Common myeloid progenitor, CD34-positive (primary cell): ENCODE measurements at regions not wholly inside any gene's neighbourhood (a gene's known extent, or its start where the extent isn't known, plus 50 kb on each side); places are given as distances from the start of the nearest gene placed in this dataset.

Source experiments
- CTCF ChIA-PET: fragments of 350-600 bp; sonication (Branson Sonifier 250); formaldehyde crosslinking; loops from one replicate; lab custom pipeline; 2021; ENCODE audit warnings: antibody characterized with exemption; lab: Charles Lee
- POLR2A ChIA-PET: fragments of 350-600 bp; sonication (Branson Sonifier 250); formaldehyde crosslinking; loops from one replicate; lab custom pipeline; 2021; ENCODE audit warnings: antibody characterized with exemption; lab: Charles Lee
- DNase-seq, 3 donors: peaks; one replicate each; pipeline versions ENCODE4 v3.0.0 to v3.0.0-alpha.2; 2013
- H3K27ac ChIP-seq, 2 experiments: 1 replicate in 1 of 2; 2 replicates in 1 of 2; pipeline ENCODE4 v1.7.0; 2013; ENCODE audit warnings: inconsistent platforms in 2 of 2, low read length in 2 of 2, mild to moderate bottlenecking in 2 of 2, low read depth in 1 of 2, moderate library complexity in 1 of 2; ENCODE audit not compliant: severe bottlenecking in 2 of 2, insufficient read depth in 1 of 2, poor library complexity in 1 of 2
- H3K27me3 ChIP-seq, 5 experiments: replicated peaks in 2 of 5; 1 replicate in 3 of 5; 2 replicates in 2 of 5; pipeline versions ENCODE4 v1.6.1 to v1.7.0; 2013; ENCODE audit warnings: low read length in 4 of 5, mild to moderate bottlenecking in 2 of 5, moderate library complexity in 2 of 5, inconsistent platforms in 1 of 5; ENCODE audit not compliant: insufficient read depth in 5 of 5, control insufficient read depth in 4 of 5
- H3K36me3 ChIP-seq, 4 experiments: 1 replicate in 2 of 4; 2 replicates in 2 of 4; pipeline versions ENCODE4 v1.6.1 to v1.7.0; 2013; ENCODE audit warnings: low read length in 3 of 4, control low read depth in 1 of 4, mild to moderate bottlenecking in 1 of 4; ENCODE audit not compliant: control insufficient read depth in 4 of 4, insufficient read depth in 4 of 4
- H3K4me1 ChIP-seq, 4 experiments: 1 replicate in 3 of 4; 2 replicates in 1 of 4; pipeline versions ENCODE4 v1.6.1 to v1.7.1; 2013; ENCODE audit warnings: low read length in 3 of 4, mild to moderate bottlenecking in 3 of 4, control low read depth in 1 of 4, inconsistent platforms in 1 of 4, moderate library complexity in 1 of 4; ENCODE audit not compliant: control insufficient read depth in 4 of 4, insufficient read depth in 4 of 4; ENCODE audit errors: control extremely low read depth in 1 of 4
- H3K4me3 ChIP-seq, 7 experiments: 1 replicate in 4 of 7; 2 replicates in 3 of 7; pipeline versions ENCODE4 v1.5.1 to v1.7.0; 2013; ENCODE audit warnings: mild to moderate bottlenecking in 7 of 7, low read length in 6 of 7, moderate library complexity in 6 of 7, inconsistent platforms in 2 of 7, low read depth in 2 of 7, control low read depth in 1 of 7; ENCODE audit not compliant: insufficient read depth in 4 of 7, control insufficient read depth in 1 of 7; ENCODE audit errors: extremely low read depth in 1 of 7
- H3K9me3 ChIP-seq, 5 experiments: 1 replicate in 4 of 5; 2 replicates in 1 of 5; pipeline versions ENCODE4 v1.6.1 to v1.7.1; 2013; ENCODE audit warnings: low read length in 4 of 5, mild to moderate bottlenecking in 2 of 5, inconsistent platforms in 1 of 5, low read depth in 1 of 5, moderate library complexity in 1 of 5; ENCODE audit not compliant: control insufficient read depth in 4 of 5, insufficient read depth in 2 of 5; ENCODE audit errors: control extremely low read depth in 1 of 5
- WGBS: methylation state at CpG from one replicate; pipeline ENCODE4 v1.1.5; 2013; ENCODE audit not compliant: insufficient coverage; 5-methylcytosine and 5-hydroxymethylcytosine counted together

DNA sequence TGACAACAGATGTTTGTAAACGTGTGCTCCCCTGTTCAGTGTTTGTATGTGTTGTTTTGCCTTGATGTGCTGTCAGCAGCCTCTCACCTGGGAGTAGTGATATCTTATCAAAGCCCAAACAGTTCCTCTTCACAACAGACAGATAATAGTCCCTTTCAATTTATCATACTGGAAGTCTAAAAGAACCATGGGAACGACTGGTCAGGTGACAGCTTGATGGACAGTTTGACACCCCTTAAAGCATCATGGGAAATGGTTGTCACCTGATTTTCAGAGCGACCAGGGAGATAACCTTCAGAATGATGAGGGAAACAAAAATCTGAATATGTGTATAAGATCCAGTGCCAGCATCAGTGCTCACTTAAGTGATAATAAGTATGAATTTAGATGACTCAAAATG, 146.3 kb upstream of the SOX2 start:
- H3K4me3 ChIP-seq = no peak overlapping the region
- no peak overlapping the region for H3K27ac ChIP-seq
- no peaks in the 10 kb centered on the region for H3K36me3 ChIP-seq
- peaks cover 0 to 5% (median 0%) of the 10 kb centered on the region in 5 experiments for H3K27me3 ChIP-seq
- no peak for DNase-seq
- 48% methylated on average over 2 of the region's 3 CpGs for WGBS
- ChIA-PET CTCF (no interaction called here), POLR2A (interaction anchor here (0.7 kb wide), 1 partner anchor 74 kb away, joined by 5 read pairs; no protein-coding TSS in a partner anchor)
- no peaks in the 10 kb centered on the region for H3K4me1 ChIP-seq
- H3K9me3 ChIP-seq = no peaks in the 10 kb centered on the region

DNA sequence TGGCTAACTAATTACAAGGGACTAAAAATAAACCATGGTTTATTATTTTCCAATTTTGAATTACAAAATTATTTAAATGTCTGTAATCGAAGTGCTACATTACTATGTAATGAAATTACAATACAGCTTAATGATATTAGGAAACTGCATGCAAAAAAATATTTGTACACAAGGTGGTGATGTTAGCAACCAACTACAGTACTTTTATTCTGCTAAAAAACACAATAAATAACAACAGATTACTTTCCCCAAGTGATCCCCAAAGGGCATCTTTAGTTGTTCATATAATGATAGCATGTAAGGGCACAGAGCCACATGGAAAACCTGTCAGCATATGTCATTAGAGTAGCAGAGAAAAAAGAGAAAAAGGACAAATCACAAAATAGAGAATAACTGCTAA, 147.5 kb upstream of the SOX2 start:
- Histone ChIP-seq H3K4me1 (no peaks in the 10 kb centered on the region), H3K9me3 (no peaks in the 10 kb centered on the region), H3K36me3 (no peaks in the 10 kb centered on the region), H3K4me3 (no peak overlapping the region), H3K27me3 (peaks cover 0 to 5% (median 0%) of the 10 kb centered on the region in 5 experiments), H3K27ac (no peak overlapping the region)
- POLR2A ChIA-PET = no interaction called here
- CTCF ChIA-PET = no interaction called here
- DNase-seq = no peak
- no CpG with 5 or more reads among the region's 1 CpG for WGBS

DNA sequence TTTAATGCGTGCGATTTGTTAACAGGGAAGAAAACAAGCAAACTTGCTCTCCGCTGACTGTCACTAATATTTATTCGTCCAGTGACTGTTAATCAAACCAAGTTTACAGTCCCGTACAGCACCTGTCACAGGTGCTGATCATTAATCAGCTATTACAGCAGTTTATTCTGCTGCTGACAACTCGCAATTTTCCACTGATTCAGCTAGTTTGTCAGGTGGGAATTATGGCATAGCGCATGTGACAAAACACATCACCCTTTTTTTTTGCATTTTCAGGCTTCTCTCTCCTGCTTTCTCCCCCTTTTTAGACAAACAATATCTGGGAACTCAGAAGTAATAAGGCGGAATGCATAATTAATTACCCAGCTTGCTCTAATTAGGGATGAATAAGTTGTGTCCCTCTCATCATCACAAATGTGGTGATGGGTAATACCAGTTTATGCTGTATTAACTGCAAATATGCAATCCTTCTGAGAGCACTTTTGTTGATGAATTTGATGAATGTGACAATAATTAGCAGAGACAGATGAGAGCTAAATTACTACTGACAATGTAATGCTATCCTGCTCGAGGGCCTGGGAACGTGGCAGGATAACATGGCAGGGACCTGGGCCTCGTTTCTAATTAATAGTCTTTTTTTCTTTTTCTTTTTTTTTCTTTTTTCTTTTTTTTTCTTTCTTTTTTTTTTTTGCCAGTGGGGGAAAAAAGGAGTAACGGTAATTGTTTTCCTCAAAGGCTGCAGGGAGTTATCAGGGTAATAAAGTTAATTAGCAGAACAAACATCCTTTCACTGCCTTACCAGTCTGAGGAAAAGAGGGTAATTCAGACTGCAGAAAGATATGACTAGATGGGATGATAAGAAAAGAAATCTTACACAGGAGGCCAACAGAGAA, 150.3 kb upstream of the SOX2 start:
- Histone ChIP-seq H3K27me3 (peaks cover 0 to 5% (median 0%) of the 10 kb centered on the region in 5 experiments), H3K27ac (no peak overlapping the region), H3K9me3 (no peaks in the 10 kb centered on the region), H3K4me1 (no peaks in the 10 kb centered on the region), H3K36me3 (no peaks in the 10 kb centered on the region), H3K4me3 (no peak overlapping the region)
- CTCF ChIA-PET = no interaction called here
- 95% methylated on average over 7 of the region's 12 CpGs for whole genome bisulfite sequencing
- POLR2A ChIA-PET = no interaction called here
- no peak for DNase-seq

DNA sequence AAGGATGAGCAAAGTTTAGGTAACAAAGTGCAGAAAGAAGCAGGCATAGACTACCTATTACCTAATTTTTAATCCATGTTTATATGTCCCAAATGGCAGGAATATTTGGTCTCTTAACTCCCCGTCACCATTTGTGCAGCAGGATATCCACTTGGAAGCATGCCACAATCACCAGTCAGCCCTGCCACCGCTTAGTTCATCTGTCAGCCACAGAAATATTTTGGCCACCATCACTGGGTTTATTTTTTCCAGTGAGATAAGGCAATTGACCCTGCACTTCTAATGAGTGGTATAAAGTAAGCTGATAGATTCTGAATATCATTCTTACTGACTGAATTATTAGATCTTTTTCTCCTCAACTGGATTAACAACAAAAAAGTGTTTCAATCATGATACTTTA, 152.9 kb upstream of the SOX2 start:
- H3K4me1 ChIP-seq = no peaks in the 10 kb centered on the region
- CTCF ChIA-PET = no interaction called here
- POLR2A ChIA-PET = no interaction called here
- no peak overlapping the region for H3K4me3 ChIP-seq
- no peak for DNase-seq
- WGBS = 63% methylated on average over 1 of the region's 2 CpGs
- H3K9me3 ChIP-seq = no peaks in the 10 kb centered on the region
- H3K27me3 ChIP-seq = peaks cover 0 to 1% (median 0%) of the 10 kb centered on the region in 5 experiments
- no peaks in the 10 kb centered on the region for H3K36me3 ChIP-seq
- H3K27ac ChIP-seq = no peak overlapping the region

DNA sequence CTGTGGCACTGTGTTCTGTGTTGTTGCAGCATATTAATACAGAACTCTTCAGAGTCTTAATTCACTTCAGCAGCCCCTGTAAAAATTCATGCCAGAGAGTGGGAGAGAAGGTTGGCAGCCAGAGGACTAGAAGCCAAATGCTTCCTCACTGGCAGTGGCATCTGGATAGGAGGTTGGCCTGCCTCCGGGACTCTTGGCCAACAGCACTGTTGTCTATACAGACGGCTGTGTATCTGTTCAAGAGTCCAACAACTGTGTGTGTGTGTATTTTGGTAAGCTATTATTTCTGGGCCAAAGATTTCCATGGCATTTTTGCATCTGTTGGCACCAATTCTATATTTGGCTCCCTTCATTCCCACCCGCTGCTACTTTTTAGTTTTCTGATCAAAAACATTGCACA, 156.0 kb upstream of the SOX2 start:
- Histone ChIP-seq H3K4me3 (no peak overlapping the region), H3K9me3 (no peaks in the 10 kb centered on the region), H3K27me3 (peaks cover 0 to 1% (median 0%) of the 10 kb centered on the region in 5 experiments), H3K4me1 (no peaks in the 10 kb centered on the region), H3K36me3 (no peaks in the 10 kb centered on the region), H3K27ac (no peak overlapping the region)
- WGBS = 100% methylated on average over 2 of the region's 3 CpGs
- ChIA-PET CTCF (no interaction called here), POLR2A (interaction anchor here (0.6 kb wide), 1 partner anchor 365 kb away, joined by 3 read pairs; no protein-coding TSS in a partner anchor)
- DNase-seq = no peak

DNA sequence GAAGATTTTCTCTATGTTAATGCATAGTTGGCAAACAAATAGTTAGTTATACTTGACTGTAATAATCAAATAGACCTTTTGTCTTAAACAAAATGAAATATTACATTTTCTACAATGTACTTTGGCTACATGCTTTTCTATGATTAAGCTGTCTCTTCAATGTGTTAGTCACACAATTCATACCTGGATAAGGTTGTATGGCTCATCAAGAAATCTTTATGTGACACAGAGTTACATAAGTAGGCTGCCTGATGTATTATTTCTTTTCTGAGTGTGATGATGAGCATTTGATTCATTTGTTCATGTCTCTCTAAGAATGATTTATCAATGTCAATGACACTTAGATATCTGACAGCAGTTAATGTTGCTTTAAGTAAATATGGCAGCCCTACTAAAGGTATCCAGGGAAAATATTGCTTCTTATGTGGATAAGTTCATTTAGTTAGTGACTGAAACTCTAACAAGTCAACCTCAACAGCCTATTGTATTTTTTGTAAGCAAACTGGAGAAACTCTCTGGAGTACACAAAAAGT, 157.4 kb upstream of the SOX2 start:
- ChIA-PET CTCF (no interaction called here), POLR2A (no interaction called here)

GRCh38 chr3:181549266-181549665, 162.5 kb upstream of the SOX2 start:
- peaks cover 0 to 2% (median 0%) of the 10 kb centered on the region in 5 experiments for H3K9me3 ChIP-seq
- no peaks in the 10 kb centered on the region for H3K4me1 ChIP-seq
- 66% methylated on average over 3 of the region's 3 CpGs for WGBS
- CTCF ChIA-PET = no interaction called here
- DNase-seq = no peak
- no peaks in the 10 kb centered on the region for H3K36me3 ChIP-seq
- POLR2A ChIA-PET = no interaction called here
- H3K27me3 ChIP-seq = no peaks in the 10 kb centered on the region
- no peak overlapping the region for H3K4me3 ChIP-seq
- no peak overlapping the region for H3K27ac ChIP-seq

More for the DNA sequence above, 157.4 kb upstream of the SOX2 start:
- no peaks in the 10 kb centered on the region for H3K36me3 ChIP-seq
- no peak overlapping the region for H3K27ac ChIP-seq
- no peak overlapping the region for H3K4me3 ChIP-seq
- H3K9me3 ChIP-seq = no peaks in the 10 kb centered on the region
- H3K4me1 ChIP-seq = no peaks in the 10 kb centered on the region
- no peak for DNase-seq
- peaks cover 0 to 1% (median 0%) of the 10 kb centered on the region in 5 experiments for H3K27me3 ChIP-seq
